Mammary epithelial cell (primary cell): ENCODE measurements at regions not wholly inside any gene's neighbourhood (a gene's known extent, or its start where the extent isn't known, plus 50 kb on each side); places are given as distances from the start of the nearest gene placed in this dataset.

Experiments
- CTCF ChIP-seq, 2 donors: IDR thresholded peaks in 1 of 2; conservative IDR thresholded peaks in 1 of 2; 2 replicates each; pipeline ENCODE4 v1.5.1; 2011 to 2012; ENCODE audit warnings: inconsistent platforms in 2 of 2, low read length in 2 of 2, mild to moderate bottlenecking in 2 of 2, control low read depth in 1 of 2, low read depth in 1 of 2; ENCODE audit not compliant: insufficient read depth in 1 of 2; ENCODE audit errors: extremely low read depth in 1 of 2
- EZH2 ChIP-seq: IDR thresholded peaks from 2 replicates; pipeline ENCODE4 v1.6.1; 2012; ENCODE audit warnings: low read length, inconsistent platforms, borderline replicate concordance

GRCh38 chr1:177786176-177786745 is 183.6 kb downstream of the SEC16B start:
- TF ChIP-seq CTCF (conservative IDR thresholded peaks at IDR 0.05 in 1 of 2, IDR thresholded peaks at IDR 0.05 in 1 of 2; ENCODE audit: extremely low read depth in 1 of 2, insufficient read depth in 1 of 2, low read depth in 1 of 2, low read length in 2 of 2) = no peak
- no peak for TF ChIP-seq EZH2
